CD4-positive, alpha-beta memory T cell (primary cell): ENCODE measurements at regions not wholly inside any gene's neighbourhood (a gene's known extent, or its start where the extent isn't known, plus 50 kb on each side); places are given as distances from the start of the nearest gene placed in this dataset.
A peak's percentile ranks its signal among the peaks of the same experiment; 100 is the strongest.
"Not testable (repeated sequence)": the region's sequence is repeated elsewhere in the genome, so short reads cannot be mapped to it uniquely, and the experiment has no call there.

Source experiments
- CTCF ChIA-PET: fragments of 350-600 bp; sonication (Branson Sonifier 250); formaldehyde crosslinking; loops from one replicate; lab custom pipeline; 2021; ENCODE audit warnings: inconsistent platforms; ENCODE audit not compliant: partially characterized antibody; lab: Charles Lee
- POLR2A ChIA-PET: fragments of 350-600 bp; sonication (Branson Sonifier 250); formaldehyde crosslinking; loops from one replicate; lab custom pipeline; 2021; ENCODE audit not compliant: partially characterized antibody; lab: Charles Lee
- DNase-seq, 5 donors: peaks; one replicate each; pipeline versions ENCODE4 v3.0.0 to v3.0.0-alpha.2; 2020 to 2022; ENCODE audit warnings: mixed read lengths in 1 of 5
- H3K27ac ChIP-seq: one replicate; pipeline ENCODE4 v1.7.0; 2013; ENCODE audit warnings: low read depth, low read length
- H3K27me3 ChIP-seq: 2 replicates; pipeline ENCODE4 v1.7.0; 2013; ENCODE audit warnings: mild to moderate bottlenecking, low read length, moderate library complexity; ENCODE audit not compliant: insufficient read depth
- H3K36me3 ChIP-seq: 2 replicates; pipeline ENCODE4 v1.7.0; 2013; ENCODE audit warnings: mild to moderate bottlenecking, low read length, moderate library complexity; ENCODE audit not compliant: insufficient read depth
- H3K4me1 ChIP-seq: 2 replicates; pipeline ENCODE4 v1.7.0; 2013; ENCODE audit warnings: mild to moderate bottlenecking, low read length, moderate library complexity; ENCODE audit not compliant: insufficient read depth
- H3K4me3 ChIP-seq, 2 donors: one replicate each; pipeline ENCODE4 v1.7.0; 2013; ENCODE audit warnings: low read length in 2 of 2, mild to moderate bottlenecking in 1 of 2
- H3K9me3 ChIP-seq, 2 donors: one replicate each; pipeline ENCODE4 v1.7.0; 2013; ENCODE audit warnings: low read length in 2 of 2, control low read depth in 1 of 2; ENCODE audit not compliant: control insufficient read depth in 1 of 2
- H3K27ac Mint-ChIP-seq, 7 donors: one replicate each; pipeline ENCODE4 v1.8.0; 2020 to 2021; ENCODE audit warnings: mixed read lengths in 7 of 7, mild to moderate bottlenecking in 6 of 7, inconsistent platforms in 3 of 7, moderate library complexity in 3 of 7
- H3K27me3 Mint-ChIP-seq, 2 donors: one replicate each; pipeline ENCODE4 v1.8.0; 2020 to 2021; ENCODE audit warnings: mixed read lengths in 2 of 2
- H3K36me3 Mint-ChIP-seq, 2 donors: one replicate each; pipeline ENCODE4 v1.8.0; 2020 to 2021; ENCODE audit warnings: mixed read lengths in 2 of 2, inconsistent platforms in 1 of 2, mild to moderate bottlenecking in 1 of 2
- H3K4me1 Mint-ChIP-seq, 4 donors: one replicate each; pipeline ENCODE4 v1.8.0; 2020 to 2021; ENCODE audit warnings: mixed read lengths in 4 of 4, mild to moderate bottlenecking in 1 of 4
- H3K4me3 Mint-ChIP-seq, 8 donors: one replicate each; pipeline ENCODE4 v1.8.0; 2020 to 2021; ENCODE audit warnings: mixed read lengths in 8 of 8, mild to moderate bottlenecking in 7 of 8, moderate library complexity in 6 of 8, inconsistent platforms in 3 of 8
- H3K9me3 Mint-ChIP-seq, 8 donors: one replicate each; pipeline ENCODE4 v1.8.0; 2020 to 2021; ENCODE audit warnings: mixed read lengths in 8 of 8, mild to moderate bottlenecking in 5 of 8, inconsistent platforms in 3 of 8, moderate library complexity in 1 of 8
- intact Hi-C: fragments of 100-400 bp; cut with micrococcal nuclease; formaldehyde crosslinking; loops from one replicate; pipeline ENCODE4 v1.15.1; 2023

DNA sequence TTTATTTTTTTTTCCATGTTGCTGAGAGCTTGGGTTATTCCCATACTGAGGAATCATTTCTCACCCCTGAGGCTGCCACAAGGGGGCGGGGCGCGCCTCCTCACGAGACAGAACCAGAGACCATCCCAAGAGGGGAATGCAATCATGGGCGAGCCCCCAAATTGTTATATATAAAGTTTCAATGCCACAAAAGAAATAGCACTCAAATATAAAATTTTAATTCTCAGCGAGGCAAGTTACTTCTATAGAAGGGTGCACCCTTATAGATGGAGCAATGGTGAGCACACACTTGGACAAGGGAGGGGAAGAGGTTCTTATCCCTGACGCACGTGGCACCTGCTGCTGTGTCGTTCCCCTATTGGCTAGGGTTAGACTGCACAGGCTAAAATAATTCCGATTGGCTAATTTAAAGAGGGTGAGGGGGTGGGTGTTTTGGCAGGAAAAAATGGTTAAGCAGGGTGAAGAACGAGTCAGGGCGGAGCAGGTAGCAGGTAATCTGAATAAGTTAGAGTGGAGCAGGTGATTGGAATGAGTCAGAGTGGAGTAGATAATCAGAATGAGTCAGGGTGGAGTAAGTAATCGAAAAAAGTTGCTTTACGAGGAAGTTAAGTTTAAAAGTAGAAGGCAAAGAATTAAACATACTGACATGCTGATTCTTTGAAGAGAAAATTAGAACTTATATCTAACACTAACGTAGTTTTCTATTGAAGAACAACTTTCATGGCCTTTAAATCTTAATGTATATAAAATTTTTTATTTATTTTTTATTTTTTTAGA, 177.5 kb downstream of the MTCL1 start:
- ChIA-PET POLR2A (no interaction called here), CTCF (no interaction called here)
- intact Hi-C loops = no loop called here
- Histone ChIP-seq H3K9me3 (no peaks in the 10 kb centered on the region), H3K4me3 (no peak overlapping the region), H3K36me3 (no peaks in the 10 kb centered on the region), H3K4me1 (no peaks in the 10 kb centered on the region), H3K27me3 (no peaks in the 10 kb centered on the region), H3K27ac (no peak overlapping the region)
- H3K4me3 Mint-ChIP-seq = no peak overlapping the region
- H3K27ac Mint-ChIP-seq = no peak overlapping the region
- peaks cover 5 to 7% of the 10 kb centered on the region in 2 donors for H3K36me3 Mint-ChIP-seq
- peaks cover 5 to 9% of the 10 kb centered on the region in 2 donors for H3K27me3 Mint-ChIP-seq
- DNase-seq = no peak
- no peaks in the 10 kb centered on the region for H3K4me1 Mint-ChIP-seq
- H3K9me3 Mint-ChIP-seq = peaks cover 3 to 39% (median 30%) of the 10 kb centered on the region in 8 donors

DNA sequence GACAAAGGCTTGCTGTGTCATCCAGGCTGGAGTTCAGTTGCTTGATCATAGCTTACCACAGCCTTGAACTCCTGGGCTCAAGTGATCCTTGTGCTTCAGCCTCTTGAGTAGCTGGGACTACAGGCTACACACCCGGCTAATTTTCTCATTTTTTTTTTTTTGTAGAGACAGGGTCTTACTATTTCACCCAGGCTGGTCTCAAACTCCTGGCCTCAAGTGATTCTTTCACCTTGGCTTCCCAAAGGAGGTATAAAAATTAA, 178.0 kb downstream of the MTCL1 start:
- peaks cover 3 to 42% (median 31%) of the 10 kb centered on the region in 8 donors for H3K9me3 Mint-ChIP-seq

DNA sequence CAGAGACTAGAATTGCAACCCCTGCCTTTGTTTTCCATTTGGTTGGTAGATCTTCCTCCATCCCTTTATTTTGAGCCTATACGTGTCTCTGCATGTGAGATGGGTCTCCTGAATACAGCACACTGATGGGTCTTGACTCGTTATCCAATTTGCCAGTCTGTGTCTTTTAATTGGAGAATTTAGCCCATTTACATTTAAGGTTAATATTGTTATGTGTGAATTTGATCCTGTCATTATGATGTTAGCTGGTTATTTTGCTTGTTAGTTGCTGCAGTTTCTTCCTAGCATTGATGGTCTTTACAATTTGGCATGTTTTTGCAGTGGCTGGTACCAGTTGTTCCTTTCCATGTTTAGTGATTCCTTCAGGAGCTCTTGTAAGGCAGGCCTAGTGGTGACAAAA, 182.5 kb downstream of the MTCL1 start:
- POLR2A ChIA-PET = not testable (repeated sequence)

More for the DNA sequence above, 178.0 kb downstream of the MTCL1 start:
- H3K4me3 Mint-ChIP-seq = no peak overlapping the region
- H3K27ac Mint-ChIP-seq = no peak overlapping the region
- Histone ChIP-seq H3K27me3 (no peaks in the 10 kb centered on the region), H3K4me1 (no peaks in the 10 kb centered on the region), H3K4me3 (no peak overlapping the region), H3K27ac (no peak overlapping the region), H3K36me3 (no peaks in the 10 kb centered on the region), H3K9me3 (no peaks in the 10 kb centered on the region)
- H3K36me3 Mint-ChIP-seq = peaks cover 5 to 7% of the 10 kb centered on the region in 2 donors
- intact Hi-C loops = no loop called here
- no peaks in the 10 kb centered on the region for H3K4me1 Mint-ChIP-seq
- DNase-seq = no peak
- POLR2A ChIA-PET = no interaction called here
- peaks cover 5 to 9% of the 10 kb centered on the region in 2 donors for H3K27me3 Mint-ChIP-seq
- CTCF ChIA-PET = no interaction called here

GRCh38 chr18:8889489-8889888, 184.1 kb downstream of the MTCL1 start:
- POLR2A ChIA-PET = no interaction called here
- intact Hi-C loops = no loop called here
- H3K9me3 ChIP-seq = no peaks in the 10 kb centered on the region

More for the DNA sequence above, 182.5 kb downstream of the MTCL1 start:
- intact Hi-C loops, H3K27me3 ChIP-seq, CTCF ChIA-PET, DNase-seq, H3K36me3 Mint-ChIP-seq, H3K4me1 Mint-ChIP-seq, H3K4me3 Mint-ChIP-seq, H3K27me3 Mint-ChIP-seq, H3K4me1 ChIP-seq, H3K4me3 ChIP-seq, H3K27ac ChIP-seq, H3K27ac Mint-ChIP-seq, H3K9me3 ChIP-seq, H3K36me3 ChIP-seq: not testable (repeated sequence)
- peaks cover 0 to 33% (median 25%) of the 10 kb centered on the region in 8 donors for H3K9me3 Mint-ChIP-seq

DNA sequence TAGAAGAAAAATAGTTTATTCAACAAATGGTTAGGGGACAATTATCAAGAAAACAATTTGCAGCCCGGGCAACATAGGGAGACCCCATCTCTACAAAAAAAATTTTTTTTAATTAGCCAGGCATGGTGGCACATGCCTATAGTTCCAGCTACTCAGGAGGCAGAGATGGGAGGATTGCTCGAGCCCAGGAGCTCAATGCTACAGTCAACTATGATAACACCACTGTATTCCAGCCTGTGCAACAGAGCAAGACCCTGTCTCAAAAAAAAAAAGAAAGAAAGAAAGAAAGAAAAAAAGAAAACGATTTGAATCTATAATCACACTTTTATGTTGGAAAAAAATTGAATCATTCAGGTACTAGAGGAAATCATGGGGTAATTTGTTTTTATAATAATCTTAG, 185.1 kb downstream of the MTCL1 start:
- H3K36me3 ChIP-seq, CTCF ChIA-PET, intact Hi-C loops: not testable (repeated sequence)

More at GRCh38 chr18:8889489-8889888, 184.1 kb downstream of the MTCL1 start:
- H3K27ac ChIP-seq = no peak overlapping the region
- H3K27ac Mint-ChIP-seq = no peak overlapping the region
- CTCF ChIA-PET = no interaction called here
- H3K4me1 Mint-ChIP-seq = no peaks in the 10 kb centered on the region
- no peaks in the 10 kb centered on the region for H3K4me1 ChIP-seq
- peaks cover 0 to 7% of the 10 kb centered on the region in 2 donors for H3K27me3 Mint-ChIP-seq
- H3K4me3 ChIP-seq = no peak overlapping the region
- H3K27me3 ChIP-seq = no peaks in the 10 kb centered on the region
- H3K36me3 ChIP-seq = no peaks in the 10 kb centered on the region
- no peaks in the 10 kb centered on the region for H3K36me3 Mint-ChIP-seq
- DNase-seq = no peak
- H3K4me3 Mint-ChIP-seq = no peak overlapping the region
- H3K9me3 Mint-ChIP-seq = peaks cover 0 to 30% (median 20%) of the 10 kb centered on the region in 8 donors

GRCh38 chr18:8890957-8891464, 185.7 kb downstream of the MTCL1 start:
- Mint-ChIP-seq H3K4me1 (no peaks in the 10 kb centered on the region), H3K36me3 (no peaks in the 10 kb centered on the region), H3K27ac (no peak overlapping the region), H3K4me3 (peak overlapping the region in 1 of 8 donors; percentile 17), H3K9me3 (peaks cover 0 to 25% (median 14%) of the 10 kb centered on the region in 8 donors), H3K27me3 (peaks cover 1 to 8% of the 10 kb centered on the region in 2 donors)
- Histone ChIP-seq H3K36me3 (no peaks in the 10 kb centered on the region), H3K27ac (no peak overlapping the region), H3K9me3 (no peaks in the 10 kb centered on the region), H3K4me1 (no peaks in the 10 kb centered on the region), H3K4me3 (no peak overlapping the region), H3K27me3 (no peaks in the 10 kb centered on the region)
- POLR2A ChIA-PET = no interaction called here
- intact Hi-C loops = no loop called here
- CTCF ChIA-PET = no interaction called here
- DNase-seq = no peak

More for the DNA sequence above, 185.1 kb downstream of the MTCL1 start:
- H3K27me3 ChIP-seq, H3K9me3 ChIP-seq, H3K27ac ChIP-seq, H3K4me3 ChIP-seq, DNase-seq, POLR2A ChIA-PET, H3K4me1 ChIP-seq, H3K4me1 Mint-ChIP-seq, H3K27ac Mint-ChIP-seq, H3K4me3 Mint-ChIP-seq, H3K36me3 Mint-ChIP-seq: not testable (repeated sequence)
- Mint-ChIP-seq H3K27me3 (peaks cover 0 to 10% of the 10 kb centered on the region in 2 donors), H3K9me3 (peaks cover 0 to 28% (median 18%) of the 10 kb centered on the region in 8 donors)

GRCh38 chr18:8893221-8893620, 187.9 kb downstream of the MTCL1 start:
- Histone ChIP-seq H3K4me1 (no peaks in the 10 kb centered on the region), H3K9me3 (no peaks in the 10 kb centered on the region), H3K36me3 (no peaks in the 10 kb centered on the region), H3K4me3 (no peak overlapping the region), H3K27ac (no peak overlapping the region), H3K27me3 (no peaks in the 10 kb centered on the region)
- Mint-ChIP-seq H3K27ac (no peak overlapping the region), H3K36me3 (no peaks in the 10 kb centered on the region), H3K9me3 (peaks cover 0 to 16% (median 4%) of the 10 kb centered on the region in 8 donors), H3K4me1 (no peaks in the 10 kb centered on the region), H3K27me3 (peaks cover 8 to 10% of the 10 kb centered on the region in 2 donors), H3K4me3 (no peak overlapping the region)
- DNase-seq = no peak
- ChIA-PET POLR2A (no interaction called here), CTCF (no interaction called here)
- intact Hi-C loops = no loop called here
